ENCODE measurements at regions not wholly inside any gene's neighbourhood (a gene's known extent, or its start where the extent isn't known, plus 50 kb on each side); places are given as distances from the start of the nearest gene placed in this dataset.

GRCh38 chr12:4034921-4035320 lies 161.7 kb upstream of the PARP11 start:
- TF ChIP-seq EZH2phosphoT487 (IDR thresholded peaks at IDR 0.05; ENCODE audit: borderline replicate concordance, low read length) (no peak), CTCF (IDR thresholded peaks at IDR 0.05; ENCODE audit: low read depth, low read length, poor library complexity, severe bottlenecking) (no peak)

All from DOHH2 (cell line).